Panc1 (cell line): ENCODE measurements at regions not wholly inside any gene's neighbourhood (a gene's known extent, or its start where the extent isn't known, plus 50 kb on each side); places are given as distances from the start of the nearest gene placed in this dataset.
"Not testable (repeated sequence)": the region's sequence is repeated elsewhere in the genome, so short reads cannot be mapped to it uniquely, and the experiment has no call there.

Experiments
- ATAC-seq: fragments of 200-7000 bp; cut with Tn5 transposase; 2 replicates; pipeline ENCODE4 v1.9.1; 2020; ENCODE audit warnings: mild to moderate bottlenecking, moderate library complexity
- BruUV-seq: library from RNA; stranded (reverse); fragments of 400-500 nt; replicated peaks from 2 replicates; lab custom pipeline; 2021; lab: Mats Ljungman, UMichigan
- CTCF ChIA-PET: fragments of 300-600 bp; sonication (Branson Sonifier 250); formaldehyde crosslinking; loops from one replicate; lab custom pipeline; 2022; ENCODE audit warnings: antibody characterized with exemption; lab: Charles Lee
- POLR2A ChIA-PET: fragments of 300-600 bp; sonication (Branson Sonifier 250); formaldehyde crosslinking; loops from one replicate; lab custom pipeline; 2022; ENCODE audit warnings: antibody characterized with exemption; lab: Charles Lee
- DNase-seq: peaks from one replicate; pipeline ENCODE4 v3.0.0-alpha.2; 2010; ENCODE audit warnings: low read depth, low spot score
- H3K27ac ChIP-seq: 2 replicates; pipeline ENCODE4 v1.5.1; 2011; ENCODE audit warnings: mild to moderate bottlenecking, low read length, inconsistent platforms
- H3K27me3 ChIP-seq: fragments of 200-500 bp; sonication (Bioruptor generic); 2 replicates; pipeline ENCODE4 v1.6.0; 2014; ENCODE audit warnings: low read length, inconsistent platforms; ENCODE audit not compliant: control insufficient read depth, insufficient read depth
- H3K36me3 ChIP-seq: fragments of 200-500 bp; sonication (Bioruptor generic); 2 replicates; pipeline ENCODE4 v1.5.1; 2014; ENCODE audit warnings: inconsistent platforms, mild to moderate bottlenecking, low read length, moderate library complexity; ENCODE audit not compliant: control insufficient read depth, insufficient read depth
- H3K4me1 ChIP-seq: 2 replicates; pipeline ENCODE4 v1.5.1; 2011; ENCODE audit warnings: inconsistent platforms, mild to moderate bottlenecking, low read length, moderate library complexity; ENCODE audit not compliant: control insufficient read depth, insufficient read depth
- H3K4me3 ChIP-seq, 2 experiments: 2 replicates each; pipeline ENCODE4 v1.5.1; 2011 to 2012; ENCODE audit warnings: low read depth in 2 of 2, low read length in 2 of 2, mild to moderate bottlenecking in 2 of 2, inconsistent platforms in 1 of 2, moderate library complexity in 1 of 2
- H3K9me3 ChIP-seq: fragments of 200-500 bp; sonication (Bioruptor generic); 2 replicates; pipeline ENCODE4 v1.5.1; 2014; ENCODE audit warnings: low read depth, mild to moderate bottlenecking, inconsistent platforms, low read length, moderate library complexity; ENCODE audit not compliant: control insufficient read depth, insufficient read depth
- POLR2AphosphoS5 ChIP-seq: IDR thresholded peaks from 2 replicates; pipeline ENCODE4 v1.6.1; 2012; ENCODE audit warnings: mild to moderate bottlenecking, low read depth, low read length, moderate library complexity
- SIN3A ChIP-seq: IDR thresholded peaks from 2 replicates; pipeline ENCODE4 v1.6.1; 2012; ENCODE audit warnings: low read depth, mild to moderate bottlenecking, low read length, moderate library complexity, borderline replicate concordance; ENCODE audit not compliant: insufficient read depth
- TCF7L2 ChIP-seq: IDR thresholded peaks from 2 replicates; pipeline ENCODE4 v1.6.1; 2011; ENCODE audit warnings: mild to moderate bottlenecking, low read depth, low read length, inconsistent platforms
- in situ Hi-C: cut with HindIII; loops from 2 replicates; pipeline ENCODE4 v1.10.0; 2016; ENCODE audit warnings: low sequenced_read_pairs, low pct_unique_long_range_greater_than_20kb
- intact Hi-C: fragments of 100-400 bp; cut with micrococcal nuclease; formaldehyde crosslinking; loops from one replicate; pipeline ENCODE4 v1.10.0; 2022; ENCODE audit not compliant: unreplicated experiment
- TF ChIP-seq, protein P1 (sequence below), 2 experiments: IDR thresholded peaks; 2 replicates each; pipeline ENCODE4 v1.6.1; 2011 to 2012; ENCODE audit warnings: low read depth in 2 of 2, control low read depth in 1 of 2, low read length in 1 of 2, mild to moderate bottlenecking in 1 of 2, moderate library complexity in 1 of 2; ENCODE audit not compliant: insufficient read depth in 1 of 2
- TF ChIP-seq, protein P2 (sequence below): fragments of 450-650 bp; IDR thresholded peaks from 2 replicates; pipeline ENCODE4 v1.5.1; 2017; ENCODE audit warnings: mild to moderate bottlenecking

DNA sequence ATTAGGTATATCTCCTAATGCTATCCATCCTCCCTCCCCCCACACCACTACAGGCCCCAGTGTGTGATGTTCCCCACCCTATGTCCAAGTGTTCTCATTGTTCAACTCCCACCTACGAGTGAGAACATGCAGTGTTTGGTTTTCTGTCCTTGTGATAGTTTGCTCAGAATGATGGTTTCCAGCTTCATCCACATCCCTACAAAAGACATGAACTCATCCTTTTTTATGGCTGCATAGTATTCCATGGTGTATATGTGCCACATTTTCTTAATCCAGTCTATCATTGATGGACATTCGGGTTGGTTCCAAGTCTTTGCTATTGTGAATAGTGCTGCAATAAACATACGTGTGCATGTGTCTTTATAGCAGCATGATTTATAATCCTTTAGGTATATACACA lies 53.8 kb upstream of the HIVEP2 start:
- H3K27me3 ChIP-seq, H3K36me3 ChIP-seq, in situ Hi-C loops, H3K4me1 ChIP-seq, DNase-seq, ATAC-seq, BruUV-seq, POLR2A ChIA-PET, CTCF ChIA-PET, H3K9me3 ChIP-seq, H3K4me3 ChIP-seq, intact Hi-C loops, H3K27ac ChIP-seq: not testable (repeated sequence)

GRCh38 chr6:143000811-143001210 lies 55.8 kb upstream of the HIVEP2 start:
- no peak overlapping the region for H3K27ac ChIP-seq
- TF ChIP-seq, protein P1, sequence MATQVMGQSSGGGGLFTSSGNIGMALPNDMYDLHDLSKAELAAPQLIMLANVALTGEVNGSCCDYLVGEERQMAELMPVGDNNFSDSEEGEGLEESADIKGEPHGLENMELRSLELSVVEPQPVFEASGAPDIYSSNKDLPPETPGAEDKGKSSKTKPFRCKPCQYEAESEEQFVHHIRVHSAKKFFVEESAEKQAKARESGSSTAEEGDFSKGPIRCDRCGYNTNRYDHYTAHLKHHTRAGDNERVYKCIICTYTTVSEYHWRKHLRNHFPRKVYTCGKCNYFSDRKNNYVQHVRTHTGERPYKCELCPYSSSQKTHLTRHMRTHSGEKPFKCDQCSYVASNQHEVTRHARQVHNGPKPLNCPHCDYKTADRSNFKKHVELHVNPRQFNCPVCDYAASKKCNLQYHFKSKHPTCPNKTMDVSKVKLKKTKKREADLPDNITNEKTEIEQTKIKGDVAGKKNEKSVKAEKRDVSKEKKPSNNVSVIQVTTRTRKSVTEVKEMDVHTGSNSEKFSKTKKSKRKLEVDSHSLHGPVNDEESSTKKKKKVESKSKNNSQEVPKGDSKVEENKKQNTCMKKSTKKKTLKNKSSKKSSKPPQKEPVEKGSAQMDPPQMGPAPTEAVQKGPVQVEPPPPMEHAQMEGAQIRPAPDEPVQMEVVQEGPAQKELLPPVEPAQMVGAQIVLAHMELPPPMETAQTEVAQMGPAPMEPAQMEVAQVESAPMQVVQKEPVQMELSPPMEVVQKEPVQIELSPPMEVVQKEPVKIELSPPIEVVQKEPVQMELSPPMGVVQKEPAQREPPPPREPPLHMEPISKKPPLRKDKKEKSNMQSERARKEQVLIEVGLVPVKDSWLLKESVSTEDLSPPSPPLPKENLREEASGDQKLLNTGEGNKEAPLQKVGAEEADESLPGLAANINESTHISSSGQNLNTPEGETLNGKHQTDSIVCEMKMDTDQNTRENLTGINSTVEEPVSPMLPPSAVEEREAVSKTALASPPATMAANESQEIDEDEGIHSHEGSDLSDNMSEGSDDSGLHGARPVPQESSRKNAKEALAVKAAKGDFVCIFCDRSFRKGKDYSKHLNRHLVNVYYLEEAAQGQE (IDR thresholded peaks at IDR 0.05; ENCODE audit: insufficient read depth in 1 of 2, low read depth in 2 of 2, low read length in 1 of 2) = no peak
- TF ChIP-seq SIN3A = no peak
- no peak for TF ChIP-seq POLR2AphosphoS5
- TF ChIP-seq, protein P2, sequence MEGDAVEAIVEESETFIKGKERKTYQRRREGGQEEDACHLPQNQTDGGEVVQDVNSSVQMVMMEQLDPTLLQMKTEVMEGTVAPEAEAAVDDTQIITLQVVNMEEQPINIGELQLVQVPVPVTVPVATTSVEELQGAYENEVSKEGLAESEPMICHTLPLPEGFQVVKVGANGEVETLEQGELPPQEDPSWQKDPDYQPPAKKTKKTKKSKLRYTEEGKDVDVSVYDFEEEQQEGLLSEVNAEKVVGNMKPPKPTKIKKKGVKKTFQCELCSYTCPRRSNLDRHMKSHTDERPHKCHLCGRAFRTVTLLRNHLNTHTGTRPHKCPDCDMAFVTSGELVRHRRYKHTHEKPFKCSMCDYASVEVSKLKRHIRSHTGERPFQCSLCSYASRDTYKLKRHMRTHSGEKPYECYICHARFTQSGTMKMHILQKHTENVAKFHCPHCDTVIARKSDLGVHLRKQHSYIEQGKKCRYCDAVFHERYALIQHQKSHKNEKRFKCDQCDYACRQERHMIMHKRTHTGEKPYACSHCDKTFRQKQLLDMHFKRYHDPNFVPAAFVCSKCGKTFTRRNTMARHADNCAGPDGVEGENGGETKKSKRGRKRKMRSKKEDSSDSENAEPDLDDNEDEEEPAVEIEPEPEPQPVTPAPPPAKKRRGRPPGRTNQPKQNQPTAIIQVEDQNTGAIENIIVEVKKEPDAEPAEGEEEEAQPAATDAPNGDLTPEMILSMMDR = no peak
- TF ChIP-seq TCF7L2 = no peak
- in situ Hi-C loops = no loop called here
- no peak for ATAC-seq
- H3K36me3 ChIP-seq = no peaks in the 10 kb centered on the region
- H3K27me3 ChIP-seq = no peaks in the 10 kb centered on the region
- H3K9me3 ChIP-seq = no peaks in the 10 kb centered on the region
- ChIA-PET POLR2A (no interaction called here), CTCF (interaction anchor here (0.7 kb wide), 1 partner anchor 12 kb away, joined by 3 read pairs; no protein-coding TSS in a partner anchor)
- no TSS peak for BruUV-seq
- no peak for DNase-seq
- intact Hi-C loops = no loop called here
- no peaks in the 10 kb centered on the region for H3K4me1 ChIP-seq
- no peak overlapping the region for H3K4me3 ChIP-seq

DNA sequence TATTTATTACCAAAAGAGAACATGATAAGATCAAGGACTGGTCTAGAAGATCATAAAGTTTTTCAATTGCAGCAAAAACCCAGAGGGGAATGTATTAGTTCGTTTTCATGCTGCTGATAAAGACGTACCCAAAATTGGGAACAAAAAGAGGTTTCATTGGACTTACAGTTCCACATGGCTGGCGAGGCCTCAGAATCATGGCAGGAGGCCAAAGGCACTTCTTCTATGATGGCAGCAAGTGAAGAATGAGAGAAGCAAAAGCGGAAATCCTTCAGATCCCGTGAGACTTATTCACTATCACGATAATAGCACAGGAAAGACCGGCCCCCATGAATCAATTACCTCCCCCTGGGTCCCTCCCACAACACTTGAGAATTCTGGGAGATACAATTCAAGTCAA lies 57.7 kb upstream of the HIVEP2 start:
- in situ Hi-C loops = no loop called here
- Histone ChIP-seq H3K27me3 (no peaks in the 10 kb centered on the region), H3K9me3 (no peaks in the 10 kb centered on the region), H3K27ac (no peak overlapping the region), H3K4me1 (no peaks in the 10 kb centered on the region), H3K4me3 (no peak overlapping the region), H3K36me3 (no peaks in the 10 kb centered on the region)
- DNase-seq (no peak), ATAC-seq (no peak)
- CTCF ChIA-PET = no interaction called here
- POLR2A ChIA-PET = no interaction called here
- intact Hi-C loops = no loop called here
- TF ChIP-seq, protein P2 = no peak
- TF ChIP-seq, protein P1 (IDR thresholded peaks at IDR 0.05; ENCODE audit: insufficient read depth in 1 of 2, low read depth in 2 of 2, low read length in 1 of 2) = no peak
- TF ChIP-seq TCF7L2 = no peak
- TF ChIP-seq SIN3A = no peak
- no peak for TF ChIP-seq POLR2AphosphoS5
- BruUV-seq = no TSS peak
